Peyer's patch (tissue), 4 donors: ENCODE measurements at regions not wholly inside any gene's neighbourhood (a gene's known extent, or its start where the extent isn't known, plus 50 kb on each side); places are given as distances from the start of the nearest gene placed in this dataset.

ENCODE experiments used
- CTCF ChIP-seq, 6 experiments: fragments of 450-650 bp in 4 of 6; fragments of 200-600 bp in 2 of 6; sonication (generic) in 1 of 6; IDR thresholded peaks; one replicate each; pipeline ENCODE4 v1.5.1; 2017 to 2019; ENCODE audit warnings: antibody characterized with exemption in 6 of 6, mild to moderate bottlenecking in 3 of 6, moderate library complexity in 1 of 6
- POLR2A ChIP-seq, 2 donors: fragments of 450-650 bp; IDR thresholded peaks; one replicate each; pipeline ENCODE4 v1.5.1; 2017; ENCODE audit warnings: antibody characterized with exemption in 2 of 2, mild to moderate bottlenecking in 2 of 2, moderate library complexity in 2 of 2

DNA sequence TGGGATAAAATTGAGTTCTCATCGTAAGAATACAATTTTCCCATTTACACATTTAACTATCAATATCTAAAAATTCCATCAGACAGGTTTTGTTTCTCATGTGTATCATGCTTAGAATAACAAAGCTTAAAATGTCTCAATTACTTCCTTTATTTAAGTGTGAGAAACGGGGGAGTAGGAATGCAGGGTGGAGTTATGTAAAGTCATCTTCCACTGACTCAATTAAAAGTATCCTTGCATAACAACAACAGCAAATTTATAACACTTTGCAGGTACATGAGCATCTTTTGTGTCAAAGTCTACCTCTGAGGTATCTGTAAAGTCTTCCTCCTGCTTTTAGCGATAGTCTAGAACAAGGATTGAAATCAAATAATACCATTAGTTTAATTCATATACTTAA, 327.1 kb downstream of the EPHA4 start:
- TF ChIP-seq POLR2A (IDR thresholded peaks at IDR 0.05) (no peak), CTCF (IDR thresholded peaks at IDR 0.05) (no peak)
